Inferior parietal cortex (tissue), 1 donor: ENCODE measurements at regions not wholly inside any gene's neighbourhood (a gene's known extent, or its start where the extent isn't known, plus 50 kb on each side); places are given as distances from the start of the nearest gene placed in this dataset.

ENCODE experiments used
- DNase-seq: peaks from one replicate; pipeline ENCODE4 v3.0.0-alpha.2; 2016; ENCODE audit errors: extremely low spot score

DNA sequence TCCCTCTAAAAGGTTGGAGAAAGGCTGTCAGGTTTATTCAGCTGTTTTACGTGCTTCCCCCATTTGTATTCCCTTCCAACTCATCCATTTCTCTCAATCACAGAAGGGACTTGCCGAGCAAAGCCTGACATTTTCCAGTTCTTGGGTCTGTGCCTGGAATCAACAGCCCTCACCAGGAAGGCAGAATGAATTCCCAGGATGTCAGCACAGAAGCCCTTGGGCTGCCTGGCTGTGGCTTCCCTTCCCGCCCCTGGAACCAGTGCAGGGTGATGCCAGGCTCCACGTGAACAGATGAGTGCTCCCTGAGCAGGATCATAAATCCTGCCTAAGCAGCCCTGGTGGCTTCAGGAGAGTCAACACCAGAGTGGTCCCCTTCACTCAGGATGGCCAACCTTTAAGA lies 86.1 kb upstream of the CD83 start:
- DNase-seq: no peak

DNA sequence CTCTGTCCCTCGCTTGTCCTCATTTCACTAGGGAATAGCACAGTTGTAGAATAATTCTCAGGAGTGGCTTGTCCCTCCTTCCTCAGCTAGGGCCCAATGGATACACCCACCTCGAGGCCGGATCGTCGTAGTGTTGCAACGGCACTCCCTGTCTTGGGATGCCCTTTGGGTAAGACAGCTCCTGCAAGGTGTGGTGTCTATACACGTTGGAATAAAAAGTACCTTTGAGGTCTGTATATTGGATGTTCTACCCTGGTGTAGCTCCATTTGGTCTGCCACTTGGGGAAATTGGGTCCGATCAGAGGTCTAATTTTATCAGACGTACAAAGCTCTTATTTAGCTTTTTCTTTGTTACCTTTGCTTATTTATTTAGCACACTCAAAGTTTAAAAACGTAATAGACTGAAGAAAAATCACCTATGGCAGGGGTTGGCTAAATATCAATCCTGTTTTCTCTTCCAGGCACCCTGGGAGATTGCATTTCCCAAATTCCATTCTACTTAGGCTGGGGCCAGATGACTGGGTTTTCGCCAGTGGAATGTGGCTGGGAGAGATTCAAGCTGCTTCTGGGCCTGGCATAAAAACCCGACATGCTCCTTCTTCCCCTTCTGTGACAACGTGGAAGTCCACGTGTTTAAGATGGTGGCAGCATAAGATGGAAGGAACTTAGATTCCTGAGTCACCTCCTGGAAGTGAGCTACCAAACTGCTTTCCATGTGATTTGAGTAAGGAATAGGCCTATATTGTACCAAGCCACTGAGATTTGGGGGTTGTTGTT lies 82.3 kb upstream of the CD83 start:
- no peak for DNase-seq

DNA sequence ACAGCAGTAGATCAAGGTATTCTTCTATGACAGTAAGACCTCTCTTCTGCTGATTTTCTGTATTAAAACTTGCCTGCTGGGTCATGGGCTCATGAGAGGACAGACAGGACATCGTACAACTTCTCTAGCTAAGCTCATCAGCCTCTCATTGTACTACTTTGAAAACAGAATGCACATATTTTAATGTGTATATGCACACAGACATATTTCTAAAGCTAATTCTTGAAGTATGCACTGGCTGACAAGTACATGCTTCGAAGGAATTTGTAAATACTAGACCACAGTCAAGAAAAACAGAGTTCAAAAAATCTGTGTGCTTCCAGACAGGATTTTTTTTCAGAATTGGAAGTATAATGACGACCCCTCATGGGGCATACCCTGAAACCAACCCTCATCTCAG lies 81.7 kb upstream of the CD83 start:
- DNase-seq: no peak

DNA sequence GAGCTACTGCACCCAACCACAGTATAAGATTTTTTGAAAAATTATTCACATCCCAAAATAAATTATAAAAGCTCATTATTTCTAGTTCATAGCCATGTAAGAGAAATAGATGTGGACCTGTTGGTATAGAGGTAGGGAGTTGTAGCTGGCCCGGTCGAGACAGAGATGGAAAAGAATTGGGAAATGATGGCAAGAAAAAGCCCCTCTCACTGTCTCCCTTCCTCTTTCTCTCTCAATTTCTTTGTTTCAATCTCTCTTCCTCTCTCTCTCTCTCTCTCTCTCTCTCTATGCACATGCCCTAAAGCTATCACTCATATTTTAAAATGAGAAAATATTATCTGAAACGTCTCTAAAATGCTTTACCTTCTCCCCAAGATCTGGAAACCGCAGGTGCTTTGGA lies 80.7 kb upstream of the CD83 start:
- DNase-seq: no peak

DNA sequence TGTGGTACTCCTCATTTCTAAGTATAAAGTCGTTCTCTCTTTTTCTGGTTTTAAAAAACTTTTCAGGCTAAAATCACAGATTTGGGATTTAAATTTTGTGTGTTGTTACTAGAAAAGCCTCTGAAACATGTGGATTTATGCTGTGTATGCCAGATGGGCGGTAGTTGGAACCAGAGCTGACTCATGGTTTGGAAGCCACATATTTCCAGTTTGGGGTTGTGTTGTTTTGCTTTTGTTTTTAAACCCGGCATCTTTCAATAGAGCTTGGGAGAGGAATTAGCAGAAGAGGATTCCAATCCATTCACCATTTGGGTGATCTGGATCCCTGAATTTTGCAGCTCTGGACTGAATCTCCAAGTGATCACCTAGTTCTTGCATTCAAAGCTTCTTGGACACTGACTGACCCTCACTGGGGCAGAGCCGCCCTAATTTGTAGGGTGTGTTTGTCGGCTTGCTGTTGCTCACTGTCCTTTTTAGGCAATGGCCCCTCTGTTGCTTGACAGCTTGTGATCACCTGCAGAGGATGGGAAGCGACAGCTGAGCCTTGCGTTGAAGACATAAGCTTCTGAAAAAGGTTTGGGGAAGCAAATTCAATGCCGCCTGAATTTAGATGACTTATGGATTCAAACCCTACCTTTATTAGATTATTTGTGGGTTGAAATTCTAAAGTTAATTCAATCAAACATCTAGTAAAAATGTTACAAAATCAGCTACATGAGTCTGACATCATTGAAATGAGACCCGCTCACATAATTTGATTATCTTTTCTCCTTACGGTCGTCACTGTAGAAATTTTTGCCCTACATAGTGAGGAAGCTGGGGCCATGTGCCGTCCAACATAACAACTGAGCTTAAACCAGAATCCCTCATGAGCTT lies 79.9 kb upstream of the CD83 start:
- no peak for DNase-seq

DNA sequence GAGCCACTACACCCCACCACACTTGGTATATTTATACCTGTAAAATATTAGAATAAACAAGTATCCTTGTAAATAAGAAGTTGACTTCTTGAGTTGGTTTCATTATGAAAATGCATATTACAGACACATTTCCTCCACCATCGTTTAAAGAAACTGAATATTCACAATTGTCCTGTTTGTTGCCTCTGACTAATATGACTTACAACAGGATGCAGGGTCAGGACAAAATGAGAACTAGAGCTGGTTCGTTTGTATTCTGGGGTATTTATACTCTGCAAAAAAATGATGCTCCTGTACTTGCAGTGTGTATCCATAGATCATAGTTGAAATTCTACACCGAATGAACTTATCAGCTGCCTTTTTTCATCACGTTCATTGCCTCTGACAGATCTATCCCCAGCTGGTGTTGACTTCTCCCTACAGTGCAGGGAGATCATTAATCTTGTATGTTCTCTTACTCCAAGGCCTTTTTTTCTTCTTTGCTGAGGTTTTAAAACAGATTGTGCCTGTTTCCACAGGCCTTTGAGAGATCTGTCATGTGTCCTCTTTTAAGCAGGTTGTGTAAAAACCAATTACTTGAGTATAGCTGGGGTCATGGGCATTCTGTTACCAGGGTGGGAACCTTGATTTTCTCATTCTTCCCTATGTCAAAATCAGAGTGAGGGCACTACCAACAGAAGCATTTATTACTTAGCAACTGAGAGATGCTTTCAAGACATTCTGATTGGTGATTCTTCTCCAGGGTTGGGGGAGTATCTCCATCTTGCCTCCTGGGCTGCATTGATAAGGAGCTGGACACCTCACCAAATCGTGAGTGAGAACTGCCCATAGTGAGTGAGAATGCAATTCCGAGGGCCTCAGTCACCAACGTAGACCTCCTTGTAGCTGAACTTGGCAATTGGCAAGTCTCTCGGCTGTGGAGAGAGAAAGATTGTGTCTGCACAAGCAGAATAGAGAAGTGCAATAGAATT lies 78.8 kb upstream of the CD83 start:
- DNase-seq: no peak

DNA sequence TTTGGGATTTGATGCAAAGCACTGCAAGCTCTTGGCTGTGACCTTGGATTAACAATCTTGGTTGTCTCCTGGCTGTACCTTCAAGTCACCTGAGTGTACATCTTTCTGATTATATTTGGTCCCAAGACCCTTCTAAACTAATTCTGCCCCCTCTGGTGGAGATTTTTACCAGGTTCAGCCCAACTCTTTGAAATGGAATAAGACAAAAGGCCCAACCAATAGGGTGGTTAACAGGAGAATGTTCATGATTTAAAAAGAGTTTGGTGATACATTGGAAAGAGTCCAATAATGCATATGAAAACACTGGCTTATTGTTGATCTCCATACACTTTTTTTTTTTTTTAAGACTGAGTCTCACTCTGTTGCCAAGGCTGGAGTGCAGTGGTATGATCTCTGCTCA lies 77.5 kb upstream of the CD83 start:
- no peak for DNase-seq

DNA sequence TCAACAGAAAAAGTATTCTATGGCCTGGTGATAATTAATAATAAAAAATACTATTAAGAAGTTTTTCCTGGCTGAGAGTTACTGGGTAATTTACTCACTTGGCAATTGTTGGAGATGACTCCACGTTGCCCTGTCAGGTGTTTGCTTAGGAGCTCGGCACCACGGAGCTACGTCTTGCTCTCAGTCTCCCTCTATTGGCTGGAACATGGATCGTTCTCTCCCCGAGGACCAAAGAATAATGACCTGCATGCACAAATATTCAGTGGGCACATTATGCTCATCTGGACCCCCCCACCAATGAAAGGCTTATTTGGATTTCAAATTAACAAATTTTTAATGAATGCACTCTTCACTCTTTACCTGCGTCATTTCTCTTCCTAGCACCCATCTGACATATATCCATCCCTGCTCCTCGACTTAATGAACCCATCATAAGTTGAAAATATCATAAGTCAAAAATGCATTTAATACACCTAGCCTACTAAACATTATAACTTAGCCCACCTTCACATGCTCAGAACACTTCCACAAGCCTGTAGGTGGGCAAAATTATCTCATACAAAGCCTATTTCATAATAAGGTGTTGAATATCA lies 71.0 kb upstream of the CD83 start:
- no peak for DNase-seq

DNA sequence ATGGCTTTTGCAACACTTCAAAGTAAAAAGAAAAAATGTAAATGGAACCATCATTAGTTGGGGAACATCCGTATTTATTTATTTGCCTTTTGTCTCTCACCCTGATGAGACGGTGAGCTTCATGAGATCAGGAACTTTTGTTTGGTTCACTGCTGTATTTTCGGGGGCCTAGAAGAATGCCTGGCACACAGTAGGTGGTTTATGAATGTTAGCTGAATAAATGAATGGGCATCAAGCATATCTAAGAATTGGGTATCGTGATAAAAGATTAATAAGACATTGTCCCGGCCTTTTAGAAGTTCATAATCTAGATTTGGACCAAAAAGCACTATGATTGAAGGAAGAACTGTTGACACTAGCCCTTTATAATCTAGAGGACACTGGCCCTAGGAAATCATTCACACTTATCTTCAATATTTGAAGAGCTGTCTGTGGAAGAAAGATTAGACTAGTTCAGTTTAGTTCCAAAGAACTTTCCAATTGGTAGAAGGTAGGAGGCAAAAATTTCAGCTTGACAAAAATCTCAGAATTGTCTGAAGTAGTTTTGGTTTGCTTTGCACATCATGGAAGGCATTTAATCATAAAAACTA lies 70.3 kb upstream of the CD83 start:
- no peak for DNase-seq

DNA sequence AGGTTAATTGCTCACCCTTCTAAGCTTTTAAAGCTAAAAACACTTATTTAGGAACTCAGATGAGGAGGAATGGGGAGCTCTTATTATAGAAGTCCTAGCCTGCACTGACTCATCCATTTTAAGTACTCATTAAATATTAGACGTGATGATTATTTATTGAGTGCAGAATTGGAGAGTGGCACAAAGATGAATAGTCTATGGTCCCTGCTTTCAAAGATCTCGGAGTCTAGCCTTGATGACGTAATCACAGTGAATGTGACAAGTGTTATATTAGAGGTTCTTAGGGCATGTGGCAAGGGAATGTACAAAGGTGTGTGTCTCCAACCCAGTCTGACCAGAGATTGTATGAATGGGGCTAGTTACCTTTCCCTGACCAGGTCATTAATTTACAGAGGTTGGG lies 68.7 kb upstream of the CD83 start:
- no peak for DNase-seq

DNA sequence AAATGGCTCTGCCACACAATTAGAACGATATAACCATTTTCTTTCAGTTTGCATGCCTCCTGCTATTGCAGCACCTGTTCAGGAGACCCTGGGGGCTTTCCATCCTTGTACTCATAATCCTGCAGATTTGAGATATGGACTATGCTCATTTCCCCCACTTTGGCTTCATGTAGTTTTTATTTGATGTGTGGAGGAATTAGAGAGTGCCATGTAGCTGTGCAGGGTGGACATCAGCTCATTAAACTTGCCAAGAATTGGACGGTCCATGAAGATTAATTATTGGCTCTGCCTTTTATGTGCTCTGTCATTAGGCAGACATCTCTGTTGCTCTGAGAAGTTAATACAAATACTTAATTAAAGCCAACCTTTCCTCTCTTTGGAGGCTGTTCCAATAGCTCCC lies 66.2 kb upstream of the CD83 start:
- DNase-seq: no peak

DNA sequence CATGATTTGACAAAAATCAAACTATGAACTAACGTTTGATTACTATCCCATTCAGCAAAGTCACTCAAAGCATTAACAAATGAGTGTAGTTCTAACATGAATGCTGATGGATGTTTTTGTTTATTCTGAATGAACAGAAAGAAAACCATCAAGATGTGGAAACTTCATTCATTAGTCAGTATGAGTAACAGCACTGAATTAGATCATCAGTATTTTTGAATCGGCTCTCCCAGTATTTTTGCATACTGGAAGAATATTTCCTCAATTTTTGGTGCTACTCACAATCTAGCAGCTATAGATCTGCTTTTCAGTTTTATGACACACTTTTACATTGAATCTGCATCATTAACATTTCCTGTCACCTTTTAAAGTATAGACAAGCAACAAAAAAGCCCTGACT lies 63.8 kb upstream of the CD83 start:
- DNase-seq: no peak

DNA sequence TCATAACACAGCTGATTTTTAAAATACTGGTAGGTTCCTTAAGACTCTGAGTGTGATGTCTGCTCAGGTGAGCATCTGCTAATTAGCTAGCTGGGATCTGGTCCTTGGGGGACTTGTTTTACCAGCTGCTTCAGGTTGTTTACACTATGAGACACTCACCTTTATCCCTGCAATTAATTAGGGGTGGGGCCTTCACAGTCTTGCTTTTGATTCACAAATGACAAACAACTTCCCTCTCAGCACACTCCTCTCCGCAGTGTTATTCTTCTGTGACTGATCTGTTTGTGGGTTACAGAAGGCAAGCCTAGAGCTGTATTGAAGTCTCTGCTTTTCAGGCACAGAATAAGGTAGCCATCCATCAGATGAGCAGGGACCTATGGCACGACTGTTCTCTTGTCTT lies 62.0 kb upstream of the CD83 start:
- no peak for DNase-seq

DNA sequence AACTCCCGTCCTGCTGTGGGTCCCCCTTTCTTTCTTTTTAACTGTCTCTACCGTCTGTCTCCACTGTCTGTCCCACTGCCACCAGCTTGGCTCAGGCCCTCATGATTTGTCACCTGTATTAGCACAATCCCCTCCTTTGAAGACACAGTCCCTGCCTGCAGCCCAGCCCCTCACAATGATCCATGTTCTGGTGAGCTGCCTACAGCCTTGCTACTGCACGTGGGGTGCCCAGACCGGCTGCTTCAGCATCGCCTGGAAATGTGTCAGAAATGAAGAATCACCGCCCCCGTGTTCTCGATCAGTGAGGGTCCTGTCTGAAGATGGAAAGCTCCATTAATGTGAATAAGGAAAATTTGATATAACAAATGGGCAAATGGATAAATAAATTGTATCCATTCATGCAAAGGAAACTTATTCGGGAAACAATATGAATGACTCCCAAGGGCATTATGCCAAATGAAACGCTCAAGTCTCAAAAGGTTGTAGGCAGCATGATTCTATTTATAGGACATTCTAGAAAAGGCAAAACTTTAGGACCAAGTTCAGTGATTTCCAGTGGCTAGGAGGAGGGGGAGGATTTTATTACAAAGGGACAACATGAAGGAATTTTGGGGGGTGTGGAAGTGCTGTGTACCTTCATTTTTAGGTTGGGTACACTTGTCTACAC lies 59.4 kb upstream of the CD83 start:
- DNase-seq: no peak

DNA sequence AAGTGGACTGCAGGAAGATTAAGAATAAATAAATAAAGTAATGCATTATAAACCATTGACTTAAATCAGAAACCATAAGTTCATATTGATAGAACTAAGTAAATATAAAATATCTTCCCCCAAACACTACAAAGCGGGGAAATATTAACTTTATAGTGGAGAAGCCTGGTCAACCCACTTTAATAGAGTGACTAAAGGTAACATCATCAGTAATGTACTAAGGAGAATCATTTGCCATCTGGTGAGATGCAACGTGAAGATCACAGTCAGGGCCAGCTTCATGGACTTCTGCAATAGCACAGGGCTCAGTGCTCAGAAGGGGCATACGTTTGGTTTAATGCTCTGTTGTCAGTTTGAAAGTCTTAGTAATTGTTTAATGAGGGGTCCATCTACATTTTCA lies 58.8 kb upstream of the CD83 start:
- DNase-seq: no peak

DNA sequence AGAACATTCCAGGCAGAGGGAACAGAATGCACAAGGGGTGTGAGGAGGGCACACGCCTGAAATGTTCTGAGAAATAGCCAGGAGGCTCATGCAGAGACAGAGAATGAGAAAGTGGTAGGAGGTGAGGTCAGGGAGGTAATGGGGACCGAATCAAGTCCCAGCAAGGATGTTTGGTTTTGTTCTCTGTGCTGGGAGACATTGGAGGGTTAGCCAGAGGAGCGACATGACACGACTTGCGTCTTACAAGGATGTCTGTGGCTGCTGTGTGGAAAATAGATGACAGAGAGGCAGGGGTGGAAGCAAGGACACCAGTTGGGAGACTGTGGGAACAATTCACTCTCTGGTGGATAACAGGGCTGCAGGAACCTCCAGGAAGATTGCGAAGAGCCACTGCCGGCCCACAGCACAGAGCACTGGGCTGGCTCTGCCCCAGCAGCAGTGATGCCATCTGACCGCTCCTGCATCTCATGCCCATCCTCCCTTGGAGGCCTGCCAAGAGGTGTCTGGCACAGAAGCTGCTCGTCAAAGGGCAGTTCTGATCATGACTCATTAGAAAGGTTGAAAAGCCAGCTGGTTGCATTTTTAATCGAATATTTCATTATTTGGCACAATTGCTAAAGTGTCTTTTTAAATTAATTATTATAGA lies 57.7 kb upstream of the CD83 start:
- DNase-seq: no peak

DNA sequence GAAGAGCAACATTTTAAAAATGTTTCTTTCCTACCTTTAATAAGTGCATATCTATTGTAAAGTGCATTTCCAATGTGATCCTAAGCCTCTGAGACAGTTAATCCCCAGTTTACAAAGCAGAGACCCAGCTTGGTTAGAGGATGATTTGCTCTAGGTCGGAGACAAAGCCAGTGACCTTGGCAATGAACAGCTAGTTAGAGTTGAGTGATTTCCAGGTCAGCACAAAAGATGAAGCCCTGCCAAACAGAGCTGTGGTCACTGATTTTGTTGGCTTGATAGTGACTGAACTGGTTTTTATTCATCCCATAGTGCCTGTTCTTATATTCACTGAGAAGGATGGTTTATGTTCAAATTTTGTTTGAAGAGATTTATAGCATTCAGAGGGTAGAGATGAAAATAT lies 56.6 kb upstream of the CD83 start:
- no peak for DNase-seq

DNA sequence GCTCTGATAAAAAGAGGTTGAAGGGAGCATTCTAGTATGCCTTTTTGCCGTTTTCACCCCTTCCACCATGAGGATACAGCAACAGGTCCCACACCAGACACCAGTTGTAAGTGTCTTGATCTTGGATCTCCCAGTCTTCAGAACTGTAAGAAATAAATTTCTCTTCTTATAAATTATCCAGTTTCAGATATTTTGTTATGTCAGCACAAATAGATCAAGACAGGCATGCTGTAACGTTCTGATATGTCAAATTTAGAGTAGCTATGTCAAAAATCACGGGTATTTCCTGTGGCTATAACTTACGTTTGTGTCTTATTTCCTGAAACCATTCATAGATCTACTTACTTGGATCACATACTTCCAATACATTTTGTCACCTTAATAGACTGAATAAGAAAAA lies 55.9 kb upstream of the CD83 start:
- DNase-seq: no peak

DNA sequence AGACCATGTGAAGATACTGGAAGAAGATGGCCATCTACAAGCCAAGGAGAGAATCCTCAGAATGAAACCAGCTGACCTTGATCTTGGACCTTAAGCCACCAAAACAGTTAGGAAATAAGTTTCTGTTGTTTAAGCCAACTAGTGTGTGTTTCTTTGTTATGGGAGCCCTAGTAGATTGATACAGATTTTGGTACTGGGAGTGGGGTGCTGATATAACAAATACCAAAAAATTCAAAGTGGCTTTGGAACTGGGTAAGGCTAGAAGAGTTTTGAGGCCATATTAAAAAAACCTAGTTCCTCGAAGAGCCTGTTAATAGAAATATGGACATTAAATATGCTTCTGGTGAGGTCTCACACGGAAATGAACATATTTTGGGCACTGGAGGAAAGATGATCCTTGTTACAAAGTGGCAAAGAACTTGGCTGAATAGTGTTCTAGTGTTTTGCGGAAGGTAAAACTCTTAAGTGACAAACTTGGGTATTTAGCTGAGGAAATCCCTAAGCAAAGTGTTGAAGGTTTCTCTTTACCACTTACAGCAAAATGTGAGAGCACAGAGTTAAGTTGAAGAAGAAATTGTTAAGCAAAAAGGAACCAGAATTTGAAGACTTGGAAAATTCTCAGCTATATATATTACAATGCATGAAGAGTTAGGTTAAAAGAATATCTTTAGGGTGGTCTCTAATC lies 55.1 kb upstream of the CD83 start:
- no peak for DNase-seq

DNA sequence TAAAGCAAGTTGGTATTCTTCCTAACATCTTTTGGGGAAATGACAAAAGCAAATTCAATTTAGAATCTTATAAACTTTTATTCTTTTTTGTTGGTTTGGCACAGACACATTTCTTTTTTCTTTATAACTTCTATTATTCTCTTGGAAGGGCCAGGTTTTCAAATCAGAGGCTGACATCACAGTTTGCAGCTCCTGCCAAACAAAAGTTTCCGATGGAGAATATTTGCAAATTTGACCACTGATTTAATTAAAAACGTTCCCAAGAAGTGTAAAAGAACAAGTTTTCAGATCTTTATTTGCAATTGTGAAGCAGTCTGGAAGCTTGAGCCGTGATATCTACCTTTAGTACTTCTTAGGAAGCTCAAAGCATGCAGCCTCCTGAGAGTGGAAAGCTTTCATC lies 53.8 kb upstream of the CD83 start:
- no peak for DNase-seq
